Astrocyte of the hippocampus (primary cell): ENCODE measurements at regions not wholly inside any gene's neighbourhood (a gene's known extent, or its start where the extent isn't known, plus 50 kb on each side); places are given as distances from the start of the nearest gene placed in this dataset.
A peak's percentile ranks its signal among the peaks of the same experiment; 100 is the strongest.

ENCODE experiments used
- DNase-seq: peaks from one replicate; pipeline ENCODE4 v3.0.0; 2011; ENCODE audit warnings: low read depth, low spot score

- DNase-seq, result no peak
These were observed 69.0 kb upstream of the NLK start for GRCh38 chr17:27973258-27974044.

- DNase-seq, result no peak
These were observed 68.4 kb upstream of the NLK start for GRCh38 chr17:27974045-27974436.

- no peak for DNase-seq
These were observed 67.8 kb upstream of the NLK start for GRCh38 chr17:27974531-27975145.

GRCh38 chr17:27975146-27976011 lies 67.1 kb upstream of the NLK start:
- DNase-seq, result no peak

- DNase-seq, result peak; percentile 7
These were observed 66.1 kb upstream of the NLK start for GRCh38 chr17:27976331-27976730.

- DNase-seq, result no peak
These were observed 64.5 kb upstream of the NLK start for GRCh38 chr17:27977751-27978688.

- no peak for DNase-seq
These were observed 63.7 kb upstream of the NLK start for GRCh38 chr17:27978689-27979175.

GRCh38 chr17:27980043-27980442 lies 62.4 kb upstream of the NLK start:
- peak; percentile 62 for DNase-seq

GRCh38 chr17:27981978-27982377 lies 60.5 kb upstream of the NLK start:
- DNase-seq, result no peak

- no peak for DNase-seq
These were observed 59.8 kb upstream of the NLK start for GRCh38 chr17:27982688-27983087.

- DNase-seq, result no peak
These were observed 58.6 kb upstream of the NLK start for GRCh38 chr17:27983853-27984252.

GRCh38 chr17:27984404-27984803 lies 58.1 kb upstream of the NLK start:
- DNase-seq, result no peak

GRCh38 chr17:27984816-27985215 lies 57.7 kb upstream of the NLK start:
- no peak for DNase-seq

GRCh38 chr17:27985306-27985705 lies 57.2 kb upstream of the NLK start:
- no peak for DNase-seq

- DNase-seq, result no peak
These were observed 56.6 kb upstream of the NLK start for GRCh38 chr17:27985736-27986399.

- no peak for DNase-seq
These were observed 55.4 kb upstream of the NLK start for GRCh38 chr17:27986805-27987684.

GRCh38 chr17:27989046-27989445 lies 53.4 kb upstream of the NLK start:
- DNase-seq, result no peak

- DNase-seq, result no peak
These were observed 52.4 kb upstream of the NLK start for GRCh38 chr17:27990100-27990499.

GRCh38 chr17:27990979-27991378 lies 51.5 kb upstream of the NLK start:
- no peak for DNase-seq
